GM21619 (cell line): ENCODE measurements at regions not wholly inside any gene's neighbourhood (a gene's known extent, or its start where the extent isn't known, plus 50 kb on each side); places are given as distances from the start of the nearest gene placed in this dataset.
"Not testable (repeated sequence)": the region's sequence is repeated elsewhere in the genome, so short reads cannot be mapped to it uniquely, and the experiment has no call there.

ENCODE experiments used
- ATAC-seq: cut with Tn5 transposase; IDR thresholded peaks from one replicate; pipeline ENCODE4 v1.9.1; 2021; ENCODE audit not compliant: unreplicated experiment

DNA sequence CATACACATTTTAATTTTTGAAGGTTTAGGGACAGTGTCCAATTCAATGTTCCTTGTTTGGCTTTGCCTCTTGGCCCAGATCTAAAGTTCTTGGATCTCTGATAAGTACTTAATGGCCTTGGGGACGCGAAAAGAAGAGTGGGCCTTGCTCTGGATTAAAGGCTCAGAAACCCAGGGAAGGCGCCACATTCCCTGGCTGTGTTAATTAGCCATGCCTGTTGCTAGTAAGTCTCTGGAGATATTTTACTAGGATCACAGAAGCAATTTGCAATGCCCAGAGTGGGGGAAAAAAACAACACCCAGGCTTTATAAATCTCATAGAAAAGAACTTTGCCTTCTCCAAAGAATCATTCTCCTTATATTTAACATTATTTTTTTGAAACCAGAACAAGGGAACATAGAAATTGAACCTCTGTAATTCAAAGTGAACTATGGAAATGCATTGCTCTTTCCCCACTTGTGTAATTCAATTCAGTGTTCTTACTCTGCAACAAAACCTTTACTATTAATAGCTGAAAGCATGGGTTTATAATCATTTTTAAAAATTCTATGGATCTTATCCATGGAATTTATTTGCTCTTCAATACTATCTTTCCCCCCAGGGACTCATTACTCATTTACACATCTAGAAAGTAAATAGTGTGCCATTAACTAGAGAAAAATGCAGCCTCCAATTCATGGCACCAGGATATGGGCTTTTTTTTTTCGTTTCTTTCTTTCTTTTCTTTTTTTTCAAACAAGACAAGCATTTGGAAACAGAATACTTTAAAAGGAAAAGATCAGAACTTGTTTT is 172.2 kb upstream of the ANKRD55 start:
- no peak for ATAC-seq

DNA sequence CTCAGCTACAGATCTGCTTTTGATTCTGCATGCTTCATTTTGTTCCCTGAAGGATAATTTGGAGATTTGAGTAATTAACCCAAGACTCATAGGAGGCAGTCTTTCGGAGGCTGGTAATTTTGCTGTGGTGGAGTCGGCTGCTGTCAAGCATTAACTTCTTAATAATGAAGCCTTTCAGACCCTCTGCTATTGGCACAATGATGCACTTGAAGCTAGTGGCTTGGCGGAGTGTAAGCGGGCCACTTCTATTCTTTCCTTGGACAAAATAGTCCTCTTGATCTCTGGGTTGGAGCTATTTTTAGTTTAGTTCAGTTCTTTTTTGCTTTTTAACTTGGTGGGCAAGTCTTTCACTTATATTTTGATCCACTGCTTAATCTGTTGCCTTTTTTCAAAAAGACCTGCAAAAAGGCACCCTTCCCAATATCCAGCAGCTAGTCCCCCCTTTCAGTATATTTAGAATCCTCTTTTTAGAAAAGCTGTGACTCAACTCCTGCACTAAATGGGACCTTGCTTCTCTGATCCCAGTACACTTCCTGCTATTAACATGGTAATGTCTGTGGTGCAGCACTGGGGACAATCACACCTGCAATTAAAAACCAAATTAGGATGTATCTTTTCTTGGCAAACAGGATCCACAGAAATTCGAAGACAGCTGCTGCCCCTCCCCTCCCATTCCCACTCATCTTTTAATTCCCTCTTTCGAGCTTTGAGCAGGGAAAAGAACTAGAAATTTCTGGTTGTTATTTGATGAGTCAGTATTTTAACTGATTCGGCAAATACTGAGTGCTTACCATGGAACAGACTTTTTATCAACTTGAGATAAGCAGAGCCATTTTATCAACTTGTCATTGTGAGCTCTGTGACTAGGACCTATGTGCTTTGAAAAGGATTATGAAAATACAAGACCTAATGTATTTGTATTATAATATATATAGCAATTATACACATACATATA is 169.4 kb upstream of the ANKRD55 start:
- ATAC-seq, result no peak

DNA sequence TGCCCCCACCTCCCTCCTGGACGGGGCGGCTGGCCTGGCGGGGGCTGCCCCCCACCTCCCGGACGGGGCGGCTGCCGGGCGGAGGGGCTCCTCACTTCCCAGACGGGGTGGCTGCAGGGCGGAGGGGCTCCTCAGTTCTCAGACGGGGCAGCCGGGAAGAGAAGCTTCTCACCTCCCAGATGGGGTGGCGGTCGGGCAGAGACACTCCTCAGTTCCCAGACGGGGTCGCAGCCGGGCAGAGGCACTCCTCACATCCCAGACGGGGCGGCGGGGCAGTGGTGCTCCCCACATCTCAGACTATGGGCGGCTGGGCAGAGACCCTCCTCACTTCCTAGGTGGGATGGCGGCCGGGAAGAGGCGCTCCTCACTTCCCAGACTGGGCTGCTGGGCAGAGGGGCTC is 164.7 kb upstream of the ANKRD55 start:
- not testable (repeated sequence) for ATAC-seq

DNA sequence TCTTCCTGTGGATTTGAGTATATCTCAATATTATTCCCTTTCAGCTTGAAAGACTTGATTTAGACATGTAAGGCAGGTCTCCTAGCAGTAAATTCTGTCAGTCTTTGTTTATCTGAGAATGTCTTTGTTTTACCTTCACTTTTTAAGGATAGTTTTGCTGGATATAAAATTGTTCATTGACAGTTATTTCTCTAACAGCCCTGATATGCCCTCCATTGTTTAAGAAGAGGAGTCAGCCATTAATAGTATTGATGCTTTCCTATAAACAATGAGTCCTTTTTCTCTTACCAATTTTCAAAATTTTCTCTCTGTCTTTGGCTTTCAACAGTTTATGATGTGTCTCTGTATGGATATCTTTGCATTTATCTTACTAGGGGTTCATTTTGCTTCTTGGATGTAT is 163.5 kb upstream of the ANKRD55 start:
- no peak for ATAC-seq

DNA sequence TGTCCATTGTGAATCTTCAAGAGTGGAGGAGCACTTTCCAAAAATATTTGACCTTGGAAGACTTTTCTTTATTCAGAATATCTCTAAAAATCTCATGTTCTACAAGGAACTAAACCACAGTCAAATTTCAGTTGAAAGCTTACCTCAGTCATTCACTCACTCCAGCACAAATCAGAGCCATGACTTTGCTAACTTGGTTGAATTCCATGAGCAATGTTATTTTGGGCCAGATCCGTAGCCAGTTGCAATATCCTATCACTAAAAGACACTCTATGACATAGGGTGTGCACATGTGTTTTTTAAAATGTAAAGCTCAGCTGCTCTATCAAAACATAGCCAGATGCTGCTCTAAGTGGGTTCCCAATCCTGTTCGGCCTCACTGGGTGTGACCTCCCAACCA is 156.1 kb upstream of the ANKRD55 start:
- ATAC-seq, result no peak

DNA sequence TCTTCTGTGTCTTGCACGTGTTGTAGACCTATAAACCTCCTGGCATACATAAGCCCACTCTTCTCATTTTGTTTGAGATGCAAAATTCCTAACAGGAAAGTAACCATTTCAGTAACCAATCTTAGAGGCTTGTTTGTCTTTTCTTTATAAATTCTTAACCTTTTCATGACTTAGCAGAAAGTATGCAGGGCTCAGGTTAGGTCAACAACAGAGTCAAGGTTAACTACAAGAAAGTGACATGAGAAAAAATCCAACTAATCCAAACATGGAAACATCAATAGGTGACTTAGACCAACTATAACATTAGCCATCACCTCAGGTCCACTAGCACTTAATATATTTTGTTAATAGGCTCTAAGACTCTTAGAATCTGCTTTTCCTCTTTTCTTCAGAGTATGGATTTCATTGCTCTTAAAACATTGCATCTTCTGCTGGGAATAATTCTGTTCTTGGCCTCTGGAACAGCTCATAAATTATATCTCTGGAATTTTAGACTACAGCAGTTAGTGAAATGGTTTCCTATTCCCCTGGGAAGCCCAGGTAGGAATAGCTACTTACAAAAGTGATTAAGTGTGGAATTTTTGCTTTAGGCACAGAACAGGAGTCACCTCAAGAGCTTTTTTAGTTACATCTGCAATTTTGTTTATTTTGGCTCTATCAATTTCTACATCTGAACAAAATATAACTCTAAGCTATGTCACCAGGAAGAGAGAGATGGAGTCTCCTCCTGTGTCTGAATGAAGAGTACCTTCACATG is 155.3 kb upstream of the ANKRD55 start:
- ATAC-seq, result no peak

DNA sequence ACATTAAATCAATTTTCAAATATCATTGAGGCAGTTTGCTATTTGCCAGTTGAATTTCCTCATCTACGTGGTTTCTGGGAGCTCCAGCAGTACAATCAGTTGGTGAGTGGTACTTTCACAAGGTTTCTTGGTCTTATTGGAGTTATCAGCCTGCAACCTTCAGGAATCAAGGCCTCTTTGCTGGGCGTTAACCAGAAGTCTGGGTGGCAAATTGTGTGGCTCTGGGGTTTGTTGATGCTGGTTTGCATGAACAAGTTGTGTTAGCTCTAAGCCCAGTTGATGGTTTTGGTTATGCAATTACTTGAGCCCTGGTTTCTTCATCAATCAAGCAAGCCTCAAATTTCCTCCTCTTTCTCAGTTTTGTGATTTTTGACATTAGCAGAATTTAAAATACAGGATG is 152.9 kb upstream of the ANKRD55 start:
- ATAC-seq, result no peak

DNA sequence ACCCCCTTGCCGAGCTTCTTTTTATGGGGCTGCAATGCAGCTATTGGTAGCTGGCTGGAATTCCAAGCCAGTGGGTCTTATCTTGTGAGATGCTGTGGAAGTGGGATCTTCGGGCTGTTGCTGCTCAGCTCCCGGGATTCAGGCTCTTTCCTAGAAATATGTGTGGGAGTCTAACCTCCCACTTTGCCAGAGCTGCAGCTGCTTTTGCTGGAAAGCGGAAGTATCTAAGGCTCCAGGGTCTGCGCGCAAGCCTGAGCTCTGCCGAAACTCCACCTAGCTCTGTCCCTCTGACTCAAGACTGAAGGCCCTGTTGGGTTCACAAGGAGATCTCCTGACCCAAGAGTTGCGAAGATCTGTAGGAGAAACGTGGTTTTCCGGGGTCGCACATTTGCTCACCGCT is 151.1 kb upstream of the ANKRD55 start:
- no peak for ATAC-seq

DNA sequence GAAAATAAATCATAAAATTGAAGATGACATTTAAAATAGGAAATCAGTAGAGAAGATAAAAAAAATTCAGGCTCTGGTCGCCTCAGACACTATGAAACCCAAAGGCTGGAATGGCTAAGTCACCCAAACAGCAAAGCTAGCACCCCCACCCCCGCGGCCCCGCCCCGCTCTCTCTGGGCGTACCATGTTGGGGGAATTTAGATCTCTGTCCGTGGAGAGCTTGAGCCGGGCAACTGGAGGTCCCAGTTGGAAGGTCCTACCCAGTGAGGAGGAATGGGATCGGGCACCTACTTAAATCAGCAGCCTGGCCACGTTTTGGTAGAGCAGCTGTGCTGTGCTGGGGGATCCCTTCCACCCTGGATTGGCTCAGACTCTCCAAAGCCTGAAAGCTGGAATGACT is 150.6 kb upstream of the ANKRD55 start:
- no peak for ATAC-seq

DNA sequence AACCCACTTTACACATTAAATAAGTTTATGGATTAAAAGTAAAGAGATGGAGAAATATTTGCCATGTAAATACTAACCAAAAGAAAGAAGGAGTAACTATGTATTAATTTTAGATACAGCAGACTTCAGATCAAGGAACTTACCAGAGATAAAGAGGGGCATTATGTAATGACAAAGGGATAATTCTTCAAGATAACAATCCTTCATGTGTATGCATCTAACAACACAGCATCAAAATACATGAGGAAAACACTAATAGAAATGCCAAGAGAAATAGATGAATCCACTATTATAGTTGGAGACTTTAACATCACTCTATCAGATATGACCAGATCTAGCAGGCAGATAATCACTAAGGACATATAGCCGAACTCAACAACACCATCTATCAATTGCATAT is 149.8 kb upstream of the ANKRD55 start:
- ATAC-seq, result no peak

DNA sequence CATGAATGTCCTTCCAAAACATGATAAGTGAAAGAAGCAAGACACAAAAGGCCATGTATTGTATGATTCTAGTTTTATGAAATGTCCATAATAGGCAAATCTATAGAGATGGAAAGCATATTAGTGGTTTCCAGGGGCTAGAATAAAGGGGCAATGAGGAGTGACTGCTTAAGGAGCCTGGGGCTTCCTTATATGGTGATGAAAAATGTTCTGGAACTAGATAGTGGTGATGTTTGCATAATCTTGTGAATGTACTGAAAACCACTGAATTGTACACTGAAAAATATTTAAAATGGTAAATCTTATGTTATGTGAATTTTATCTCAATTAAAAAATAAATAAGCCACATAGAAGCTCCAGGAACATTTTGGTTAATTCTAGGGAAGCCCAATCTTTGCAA is 144.4 kb upstream of the ANKRD55 start:
- no peak for ATAC-seq

DNA sequence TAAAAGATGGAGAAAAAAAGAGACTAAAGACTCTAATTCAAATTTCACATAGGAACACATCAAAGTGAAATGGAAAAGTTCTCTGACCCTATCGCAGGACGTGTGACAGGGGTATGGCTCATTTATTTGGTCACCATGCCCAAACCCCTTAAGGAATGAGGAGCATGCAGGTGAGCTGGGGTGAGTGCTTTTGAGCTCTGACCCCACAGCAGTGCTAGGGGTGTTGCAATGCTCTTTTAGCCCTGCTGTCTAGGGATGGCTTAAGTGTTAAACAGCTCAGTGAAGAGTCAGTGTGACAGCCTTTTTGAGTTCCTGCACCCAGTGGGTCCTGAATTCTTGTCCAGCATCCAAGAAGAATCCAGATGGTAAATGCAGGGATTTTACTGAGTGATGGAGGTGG is 143.0 kb upstream of the ANKRD55 start:
- ATAC-seq, result no peak

DNA sequence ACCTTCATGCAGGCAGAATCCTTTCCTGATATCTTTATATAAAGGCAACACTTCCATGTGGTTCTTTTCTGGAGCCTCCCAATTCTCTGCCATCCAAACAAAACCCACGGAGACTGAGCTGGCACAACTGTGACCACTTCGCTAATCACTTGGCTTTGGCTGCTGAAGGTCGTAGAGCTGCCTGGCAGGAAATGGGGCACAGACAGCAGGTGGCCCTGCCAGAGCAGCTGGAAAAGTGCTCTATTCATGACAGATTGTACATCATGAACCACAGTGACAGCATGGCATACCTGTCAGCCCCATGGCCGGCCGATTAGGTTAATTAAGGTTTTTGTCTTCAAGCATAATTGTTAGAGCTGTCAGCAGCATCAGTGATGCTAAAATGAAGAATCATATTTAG is 141.9 kb upstream of the ANKRD55 start:
- ATAC-seq, result no peak

DNA sequence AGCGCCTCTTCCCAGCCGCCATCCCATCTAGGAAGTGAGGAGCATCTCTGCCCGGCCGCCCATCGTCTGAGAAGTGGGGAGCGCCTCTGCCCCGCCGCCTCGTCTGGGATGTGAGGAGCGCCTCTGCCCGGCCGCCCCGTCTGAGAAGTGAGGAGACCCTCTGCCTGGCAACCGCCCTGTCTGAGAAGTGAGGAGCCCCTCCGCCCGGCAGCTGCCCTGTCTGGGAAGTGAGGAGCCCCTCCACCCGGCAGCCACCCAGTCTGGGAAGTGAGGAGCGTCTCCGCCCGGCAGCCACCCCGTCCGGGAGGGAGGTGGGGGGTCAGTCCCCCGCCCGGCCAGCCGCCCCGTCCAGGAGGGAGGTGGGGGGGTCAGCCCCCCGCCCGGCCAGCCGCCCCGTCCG is 139.4 kb upstream of the ANKRD55 start:
- ATAC-seq, result not testable (repeated sequence)

DNA sequence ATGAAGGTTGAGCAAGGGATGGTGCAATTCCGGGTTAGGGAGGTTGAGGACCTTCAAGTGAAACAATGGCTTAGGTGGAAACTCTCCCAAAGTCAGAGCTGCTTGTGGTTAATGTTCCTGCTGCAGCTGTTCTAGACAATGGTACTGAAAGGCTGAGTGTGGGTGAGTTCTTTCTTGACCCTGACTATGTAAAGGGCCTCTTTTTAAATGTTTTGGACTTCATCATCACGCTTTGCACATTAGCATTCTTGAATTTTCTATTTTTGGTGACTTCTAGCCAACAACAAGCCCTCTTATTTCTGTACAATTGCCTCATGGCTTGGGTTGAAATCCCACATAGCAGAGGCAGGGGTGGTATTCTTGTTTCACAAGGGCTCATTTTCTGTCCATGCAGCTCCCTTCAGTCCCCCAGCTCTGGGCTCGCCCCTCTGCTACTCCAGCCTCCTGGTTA is 136.3 kb upstream of the ANKRD55 start:
- no peak for ATAC-seq

DNA sequence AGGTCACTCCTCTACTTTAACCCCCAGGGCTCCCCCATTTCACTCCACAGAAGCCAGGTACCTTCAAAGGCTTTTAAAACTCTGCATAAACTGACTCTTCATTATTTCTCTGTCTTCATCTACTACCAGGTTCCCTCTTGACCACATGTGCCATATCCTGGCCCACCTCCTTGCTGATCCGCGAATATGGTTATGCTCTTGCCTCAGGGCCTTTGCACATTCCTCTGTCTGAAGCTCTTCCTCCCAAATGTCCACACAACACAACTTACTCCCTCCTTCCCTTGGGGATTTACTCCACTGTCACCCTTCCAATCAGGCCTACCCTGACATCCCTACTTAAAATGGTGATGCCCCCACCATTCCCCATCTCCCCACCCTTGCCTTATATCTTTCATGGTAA is 134.6 kb upstream of the ANKRD55 start:
- ATAC-seq, result no peak

DNA sequence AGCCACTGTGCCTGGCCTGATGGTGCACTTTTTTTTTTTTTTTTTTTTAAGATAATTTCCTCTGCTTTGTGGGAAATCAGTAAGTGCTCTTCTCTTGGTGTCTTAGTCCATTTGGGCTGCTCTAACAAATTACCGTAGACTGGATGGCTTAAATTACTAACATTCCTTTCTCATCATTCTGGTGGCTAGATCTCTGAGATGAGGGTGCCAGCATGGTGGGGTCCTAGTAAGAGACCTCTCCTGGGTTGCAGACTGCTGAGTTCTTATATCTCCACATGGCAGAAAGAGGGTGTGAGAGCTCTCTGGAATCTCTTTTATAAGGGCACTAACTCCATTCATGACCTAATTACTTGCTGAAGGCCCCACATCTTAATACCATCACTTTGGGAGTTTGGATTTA is 133.9 kb upstream of the ANKRD55 start:
- ATAC-seq, result no peak

DNA sequence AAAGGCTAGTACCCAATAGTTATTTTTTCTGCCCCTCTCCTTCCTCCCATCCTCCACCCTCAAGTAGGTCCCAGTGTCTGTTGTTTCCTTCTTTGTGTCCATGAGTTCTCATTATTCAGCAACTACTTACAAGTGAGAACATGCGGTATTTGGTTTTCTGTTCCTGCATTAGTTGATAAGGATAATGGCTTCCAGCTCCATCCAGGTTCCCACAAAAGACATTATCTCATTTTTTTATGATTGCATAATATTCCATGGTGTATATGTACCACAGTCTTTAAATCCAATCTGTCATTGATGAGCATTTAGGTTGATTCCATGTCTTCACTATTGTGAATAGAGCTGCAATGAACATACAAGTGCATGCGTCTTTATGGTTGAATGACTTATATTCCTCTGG is 128.3 kb upstream of the ANKRD55 start:
- ATAC-seq, result no peak

DNA sequence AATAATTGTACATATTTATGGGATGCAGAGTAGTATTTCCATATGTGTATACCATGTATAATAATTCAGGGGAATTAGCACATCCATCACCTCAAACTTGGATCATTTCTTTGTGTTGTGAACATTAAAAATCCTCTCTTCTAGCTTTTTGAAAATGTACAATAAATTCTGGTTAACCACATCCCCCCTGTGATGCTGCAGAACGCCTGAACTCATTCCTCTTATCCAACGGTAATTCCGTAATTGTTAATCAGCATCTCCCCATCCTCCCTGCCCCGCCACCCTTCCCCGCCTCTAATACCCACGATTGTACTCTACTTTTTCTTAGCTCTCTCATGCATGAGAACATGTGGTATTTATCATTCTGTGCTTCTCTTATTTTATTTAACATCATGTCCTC is 127.7 kb upstream of the ANKRD55 start:
- ATAC-seq, result no peak

DNA sequence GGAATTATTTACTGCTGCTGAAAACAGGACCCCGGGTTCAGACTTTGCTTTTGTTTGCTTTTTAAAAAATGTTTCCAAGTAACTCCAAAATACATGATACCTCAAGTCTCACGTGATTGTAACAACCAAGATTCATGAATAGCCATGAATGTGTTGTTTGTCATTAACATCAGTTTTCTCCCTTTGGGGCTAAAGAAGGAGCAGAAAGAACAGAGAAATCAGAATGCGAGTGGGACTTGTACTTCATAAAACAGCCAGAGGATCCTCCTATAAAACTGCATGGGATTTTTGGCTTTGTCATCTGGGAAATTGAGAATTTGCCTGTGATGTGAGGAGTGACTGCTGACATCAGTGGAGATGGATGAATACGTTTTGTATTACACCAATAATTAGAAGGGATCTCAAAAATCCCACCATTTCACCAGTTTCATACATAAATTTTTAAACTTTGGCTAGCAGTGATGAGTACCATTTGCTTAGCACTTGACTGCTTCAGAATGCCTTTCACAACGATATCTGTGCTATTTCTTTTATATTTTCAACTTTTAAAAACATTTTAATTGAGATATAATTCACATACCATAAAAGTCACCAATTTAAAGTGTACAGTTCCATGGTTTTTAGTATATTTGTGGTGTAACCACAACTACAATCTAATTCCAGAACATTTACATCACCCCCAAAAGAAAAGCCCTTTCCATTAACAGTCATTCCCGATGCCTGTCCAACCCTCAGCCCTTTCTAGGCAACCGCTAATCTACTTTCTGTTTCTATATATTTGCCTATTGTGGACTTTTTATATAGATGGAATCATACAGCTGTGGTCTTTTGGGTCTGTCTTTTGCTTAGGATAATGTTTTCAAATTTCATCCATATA is 126.9 kb upstream of the ANKRD55 start:
- ATAC-seq, result no peak
